Neuron (in vitro differentiated cells): ENCODE measurements at regions not wholly inside any gene's neighbourhood (a gene's known extent, or its start where the extent isn't known, plus 50 kb on each side); places are given as distances from the start of the nearest gene placed in this dataset.
"Not testable (repeated sequence)": the region's sequence is repeated elsewhere in the genome, so short reads cannot be mapped to it uniquely, and the experiment has no call there.

Source experiments
- H2AFZ ChIP-seq: one replicate; pipeline ENCODE4 v1.6.1; 2013; ENCODE audit warnings: low read depth, mild to moderate bottlenecking, inconsistent platforms, low read length, moderate library complexity
- H3K27me3 ChIP-seq: one replicate; pipeline ENCODE4 v1.6.1; 2013; ENCODE audit warnings: low read length; ENCODE audit not compliant: insufficient read depth
- H3K36me3 ChIP-seq: one replicate; pipeline ENCODE4 v1.6.1; 2013; ENCODE audit warnings: low read length; ENCODE audit not compliant: insufficient read depth
- H3K4me1 ChIP-seq: one replicate; pipeline ENCODE4 v1.6.1; 2013; ENCODE audit warnings: low read length; ENCODE audit not compliant: insufficient read depth
- H3K4me3 ChIP-seq: 2 replicates; pipeline ENCODE4 v1.5.1; 2013; ENCODE audit warnings: mild to moderate bottlenecking, low read length, moderate library complexity
- H3K9me3 ChIP-seq: one replicate; pipeline ENCODE4 v1.6.1; 2013; ENCODE audit warnings: low read length

GRCh38 chr21:25155020-25155419 lies 452.3 kb downstream of the MRPL39 start:
- not testable (repeated sequence) for H3K36me3 ChIP-seq, H2AFZ ChIP-seq, H3K4me3 ChIP-seq, H3K4me1 ChIP-seq, H3K9me3 ChIP-seq, H3K27me3 ChIP-seq

- Histone ChIP-seq H3K9me3 (no peaks in the 10 kb centered on the region), H2AFZ (no peak overlapping the region), H3K4me3 (no peak overlapping the region), H3K27me3 (no peaks in the 10 kb centered on the region), H3K36me3 (no peaks in the 10 kb centered on the region), H3K4me1 (no peaks in the 10 kb centered on the region)
Measured at GRCh38 chr21:25149022-25149421, 458.3 kb downstream of the MRPL39 start.

GRCh38 chr21:25139414-25139813 lies 467.9 kb downstream of the MRPL39 start:
- H3K27me3 ChIP-seq, result no peaks in the 10 kb centered on the region
- no peak overlapping the region for H3K4me3 ChIP-seq
- no peak overlapping the region for H2AFZ ChIP-seq
- no peaks in the 10 kb centered on the region for H3K9me3 ChIP-seq
- no peaks in the 10 kb centered on the region for H3K36me3 ChIP-seq
- no peaks in the 10 kb centered on the region for H3K4me1 ChIP-seq

GRCh38 chr21:25133939-25134338 lies 473.3 kb downstream of the MRPL39 start:
- Histone ChIP-seq H3K9me3 (no peaks in the 10 kb centered on the region), H3K4me1 (no peaks in the 10 kb centered on the region), H3K27me3 (no peaks in the 10 kb centered on the region), H3K36me3 (no peaks in the 10 kb centered on the region), H3K4me3 (no peak overlapping the region), H2AFZ (no peak overlapping the region)

- no peaks in the 10 kb centered on the region for H3K4me1 ChIP-seq
- no peaks in the 10 kb centered on the region for H3K27me3 ChIP-seq
- no peaks in the 10 kb centered on the region for H3K9me3 ChIP-seq
- H2AFZ ChIP-seq, result no peak overlapping the region
- H3K36me3 ChIP-seq, result no peaks in the 10 kb centered on the region
- no peak overlapping the region for H3K4me3 ChIP-seq
Measured at GRCh38 chr21:25127811-25128210, 479.5 kb downstream of the MRPL39 start.

GRCh38 chr21:25127007-25127406 lies 480.3 kb downstream of the MRPL39 start:
- Histone ChIP-seq H2AFZ (no peak overlapping the region), H3K27me3 (no peaks in the 10 kb centered on the region), H3K9me3 (no peaks in the 10 kb centered on the region), H3K36me3 (no peaks in the 10 kb centered on the region), H3K4me3 (no peak overlapping the region), H3K4me1 (no peaks in the 10 kb centered on the region)

- Histone ChIP-seq H2AFZ (no peak overlapping the region), H3K27me3 (no peaks in the 10 kb centered on the region), H3K4me3 (no peak overlapping the region), H3K36me3 (no peaks in the 10 kb centered on the region), H3K4me1 (no peaks in the 10 kb centered on the region), H3K9me3 (no peaks in the 10 kb centered on the region)
Measured at GRCh38 chr21:25126564-25126963, 480.7 kb downstream of the MRPL39 start.

- Histone ChIP-seq H3K27me3 (no peaks in the 10 kb centered on the region), H3K4me3 (no peak overlapping the region), H2AFZ (no peak overlapping the region), H3K4me1 (no peaks in the 10 kb centered on the region), H3K9me3 (no peaks in the 10 kb centered on the region), H3K36me3 (no peaks in the 10 kb centered on the region)
Measured at GRCh38 chr21:25118648-25119047, 488.6 kb downstream of the MRPL39 start.

- Histone ChIP-seq H3K9me3 (no peaks in the 10 kb centered on the region), H3K27me3 (no peaks in the 10 kb centered on the region), H3K4me1 (no peaks in the 10 kb centered on the region), H2AFZ (no peak overlapping the region), H3K36me3 (no peaks in the 10 kb centered on the region), H3K4me3 (no peak overlapping the region)
Measured at GRCh38 chr21:25115021-25115420, 492.3 kb downstream of the MRPL39 start.

- Histone ChIP-seq H3K9me3 (no peaks in the 10 kb centered on the region), H2AFZ (no peak overlapping the region)
Measured at GRCh38 chr21:25107708-25108107, 499.6 kb downstream of the MRPL39 start.

GRCh38 chr21:25103500-25104207 lies 503.6 kb downstream of the MRPL39 start:
- no peaks in the 10 kb centered on the region for H3K27me3 ChIP-seq
- H2AFZ ChIP-seq, result no peak overlapping the region
- H3K4me1 ChIP-seq, result no peaks in the 10 kb centered on the region
- no peaks in the 10 kb centered on the region for H3K9me3 ChIP-seq
- no peak overlapping the region for H3K4me3 ChIP-seq
- no peaks in the 10 kb centered on the region for H3K36me3 ChIP-seq

More at GRCh38 chr21:25107708-25108107, 499.6 kb downstream of the MRPL39 start:
- Histone ChIP-seq H3K4me3 (no peak overlapping the region), H3K4me1 (no peaks in the 10 kb centered on the region), H3K27me3 (no peaks in the 10 kb centered on the region), H3K36me3 (no peaks in the 10 kb centered on the region)

GRCh38 chr21:25097648-25098047 lies 509.6 kb downstream of the MRPL39 start:
- Histone ChIP-seq H3K36me3 (no peaks in the 10 kb centered on the region), H3K4me3 (no peak overlapping the region), H2AFZ (no peak overlapping the region), H3K9me3 (no peaks in the 10 kb centered on the region), H3K27me3 (no peaks in the 10 kb centered on the region), H3K4me1 (no peaks in the 10 kb centered on the region)

- H2AFZ ChIP-seq, result no peak overlapping the region
- H3K9me3 ChIP-seq, result no peaks in the 10 kb centered on the region
- no peaks in the 10 kb centered on the region for H3K36me3 ChIP-seq
- no peak overlapping the region for H3K4me3 ChIP-seq
- H3K27me3 ChIP-seq, result no peaks in the 10 kb centered on the region
- no peaks in the 10 kb centered on the region for H3K4me1 ChIP-seq
Measured at GRCh38 chr21:25094695-25095094, 512.6 kb downstream of the MRPL39 start.

GRCh38 chr21:25092441-25093011 lies 514.8 kb downstream of the MRPL39 start:
- H3K36me3 ChIP-seq, result no peaks in the 10 kb centered on the region
- no peaks in the 10 kb centered on the region for H3K27me3 ChIP-seq
- no peaks in the 10 kb centered on the region for H3K9me3 ChIP-seq
- H2AFZ ChIP-seq, result no peak overlapping the region
- no peaks in the 10 kb centered on the region for H3K4me1 ChIP-seq
- H3K4me3 ChIP-seq, result no peak overlapping the region
